Astrocyte of the spinal cord (primary cell): ENCODE measurements at regions not wholly inside any gene's neighbourhood (a gene's known extent, or its start where the extent isn't known, plus 50 kb on each side); places are given as distances from the start of the nearest gene placed in this dataset.
"Not testable (repeated sequence)": the region's sequence is repeated elsewhere in the genome, so short reads cannot be mapped to it uniquely, and the experiment has no call there.

Source experiments
- DNase-seq: peaks from one replicate; pipeline ENCODE4 v3.0.0; 2011; ENCODE audit warnings: low read depth, low spot score
- H3K4me3 ChIP-seq: 2 replicates; pipeline ENCODE4 v1.5.1; 2011; ENCODE audit warnings: low read depth, mild to moderate bottlenecking, low read length, moderate library complexity
- CTCF ChIP-seq: IDR thresholded peaks from 2 replicates; pipeline ENCODE4 v1.5.1; 2012; ENCODE audit warnings: low read depth, mild to moderate bottlenecking, low read length, inconsistent platforms
- in situ Hi-C: cut with HindIII; loops from 2 replicates; pipeline ENCODE4 v1.10.0; 2017; ENCODE audit warnings: low sequenced_read_pairs

GRCh38 chr21:28387220-28387619, 605.5 kb downstream of the LTN1 start:
- no peak for TF ChIP-seq CTCF
- DNase-seq = no peak
- in situ Hi-C loops = no loop called here
- no peak overlapping the region for H3K4me3 ChIP-seq

- DNase-seq = no peak
- TF ChIP-seq CTCF = no peak
- H3K4me3 ChIP-seq = no peak overlapping the region
- in situ Hi-C loops = no loop called here
These were observed 606.8 kb downstream of the LTN1 start for GRCh38 chr21:28385845-28386244.

GRCh38 chr21:28381000-28381745, 611.5 kb downstream of the LTN1 start:
- DNase-seq, in situ Hi-C loops, H3K4me3 ChIP-seq: not testable (repeated sequence)

- no peak for DNase-seq
- in situ Hi-C loops = no loop called here
- no peak for TF ChIP-seq CTCF
- H3K4me3 ChIP-seq = no peak overlapping the region
These were observed 612.4 kb downstream of the LTN1 start for GRCh38 chr21:28380241-28380640.

GRCh38 chr21:28378026-28378425, 614.7 kb downstream of the LTN1 start:
- H3K4me3 ChIP-seq = no peak overlapping the region
- in situ Hi-C loops = no loop called here
- no peak for DNase-seq
- no peak for TF ChIP-seq CTCF

DNA sequence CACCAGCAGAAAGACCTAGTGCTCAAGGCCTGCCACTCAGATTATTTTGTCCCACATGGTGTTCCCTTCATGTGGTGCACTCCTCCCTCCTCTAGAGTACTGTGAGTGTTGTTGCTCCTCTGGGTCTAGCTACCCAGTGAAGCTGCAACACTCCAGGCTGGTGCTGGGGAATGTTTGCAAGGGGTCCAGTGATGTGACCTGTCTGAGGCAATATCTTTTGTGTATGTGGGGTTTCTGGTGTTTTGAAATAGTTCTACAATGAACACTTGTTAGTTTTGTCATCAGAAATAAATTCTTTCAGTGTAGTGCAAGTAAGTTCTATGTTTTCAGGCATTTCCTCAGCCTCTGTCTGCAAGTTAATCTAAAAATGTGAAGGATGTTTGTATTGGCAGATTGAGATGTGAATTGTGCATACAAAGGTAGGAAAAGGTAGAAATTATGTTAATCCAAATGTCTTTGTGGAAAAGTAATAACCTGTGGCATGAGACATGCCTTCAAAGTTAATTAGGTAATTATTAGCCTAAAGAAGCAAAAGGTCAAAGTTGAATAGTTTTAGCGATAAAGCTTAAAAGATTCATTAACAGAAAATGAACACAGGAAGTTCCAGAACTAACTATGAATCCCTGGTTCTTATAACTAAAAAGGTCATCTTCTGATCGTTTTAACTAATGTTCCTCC, 616.8 kb downstream of the LTN1 start:
- no peak overlapping the region for H3K4me3 ChIP-seq
- TF ChIP-seq CTCF = no peak
- in situ Hi-C loops = no loop called here
- DNase-seq = peak; percentile 70

- no peak overlapping the region for H3K4me3 ChIP-seq
- no peak for TF ChIP-seq CTCF
- in situ Hi-C loops = no loop called here
- no peak for DNase-seq
These were observed 617.8 kb downstream of the LTN1 start for GRCh38 chr21:28374881-28375280.
